Coronary artery (tissue), 2 donors: ENCODE measurements at regions not wholly inside any gene's neighbourhood (a gene's known extent, or its start where the extent isn't known, plus 50 kb on each side); places are given as distances from the start of the nearest gene placed in this dataset.

ENCODE experiments used
- DNase-seq: peaks from one replicate; pipeline ENCODE4 v3.0.0-alpha.2; 2017; ENCODE audit warnings: low spot score
- H3K27ac ChIP-seq, 2 donors: fragments of 200-600 bp; sonication (generic); one replicate each; pipeline ENCODE4 v1.5.1; 2016 to 2019
- H3K4me3 ChIP-seq: fragments of 200-600 bp; sonication (generic); 2 replicates; pipeline ENCODE4 v1.5.1; 2016; ENCODE audit warnings: mild to moderate bottlenecking, moderate library complexity
- CTCF ChIP-seq: fragments of 200-600 bp; sonication (generic); IDR thresholded peaks from one replicate; pipeline ENCODE4 v1.5.1; 2019; ENCODE audit warnings: antibody characterized with exemption

GRCh38 chr13:86792153-86792651 lies 879.0 kb upstream of the SLITRK5 start:
- TF ChIP-seq CTCF, result no peak
- no peak for DNase-seq
- no peak overlapping the region for H3K27ac ChIP-seq
- no peak overlapping the region for H3K4me3 ChIP-seq

- Histone ChIP-seq H3K4me3 (no peak overlapping the region), H3K27ac (no peak overlapping the region)
- no peak for TF ChIP-seq CTCF
- DNase-seq, result no peak
These were observed 875.3 kb upstream of the SLITRK5 start for GRCh38 chr13:86795858-86796257.

GRCh38 chr13:86810361-86810760 lies 860.8 kb upstream of the SLITRK5 start:
- TF ChIP-seq CTCF, result no peak
- H3K27ac ChIP-seq, result no peak overlapping the region
- no peak overlapping the region for H3K4me3 ChIP-seq
- no peak for DNase-seq

GRCh38 chr13:86813198-86813597 lies 858.0 kb upstream of the SLITRK5 start:
- Histone ChIP-seq H3K27ac (no peak overlapping the region), H3K4me3 (no peak overlapping the region)
- no peak for DNase-seq

GRCh38 chr13:86825410-86825809 lies 845.8 kb upstream of the SLITRK5 start:
- no peak overlapping the region for H3K27ac ChIP-seq
- TF ChIP-seq CTCF, result no peak
- no peak for DNase-seq

More at GRCh38 chr13:86813198-86813597, 858.0 kb upstream of the SLITRK5 start:
- TF ChIP-seq CTCF, result no peak

GRCh38 chr13:86826232-86826631 lies 844.9 kb upstream of the SLITRK5 start:
- Histone ChIP-seq H3K27ac (no peak overlapping the region), H3K4me3 (no peak overlapping the region)
- TF ChIP-seq CTCF, result no peak
- no peak for DNase-seq

More at GRCh38 chr13:86825410-86825809, 845.8 kb upstream of the SLITRK5 start:
- H3K4me3 ChIP-seq, result no peak overlapping the region

- DNase-seq, result no peak
- TF ChIP-seq CTCF, result no peak
- H3K4me3 ChIP-seq, result no peak overlapping the region
- H3K27ac ChIP-seq, result no peak overlapping the region
These were observed 841.1 kb upstream of the SLITRK5 start for GRCh38 chr13:86830046-86830445.
